Endodermal cell (in vitro differentiated cells): ENCODE measurements at regions not wholly inside any gene's neighbourhood (a gene's known extent, or its start where the extent isn't known, plus 50 kb on each side); places are given as distances from the start of the nearest gene placed in this dataset.

Source experiments
- DNase-seq: peaks from one replicate; pipeline ENCODE4 v3.0.0-alpha.2; 2017
- H3K27ac ChIP-seq: 2 replicates; pipeline ENCODE4 v1.5.1; 2013; ENCODE audit warnings: mild to moderate bottlenecking, low read depth, low read length, moderate library complexity
- H3K27me3 ChIP-seq: 2 replicates; pipeline ENCODE4 v1.6.1; 2013; ENCODE audit warnings: mild to moderate bottlenecking, low read length, moderate library complexity; ENCODE audit not compliant: insufficient read depth, control insufficient read depth, poor library complexity, severe bottlenecking
- H3K36me3 ChIP-seq: 2 replicates; pipeline ENCODE4 v1.7.0; 2013; ENCODE audit warnings: mild to moderate bottlenecking, low read length, moderate library complexity; ENCODE audit not compliant: control insufficient read depth, insufficient read depth
- H3K4me1 ChIP-seq: one replicate; pipeline ENCODE4 v1.7.0; 2013; ENCODE audit warnings: low read length; ENCODE audit not compliant: control insufficient read depth, insufficient read depth
- H3K4me3 ChIP-seq: 2 replicates; pipeline ENCODE4 v1.5.1; 2013; ENCODE audit warnings: mild to moderate bottlenecking, low read length, moderate library complexity
- H3K9ac ChIP-seq: 2 replicates; pipeline ENCODE4 v1.6.1; 2013; ENCODE audit warnings: mild to moderate bottlenecking, low read length, moderate library complexity; ENCODE audit not compliant: poor library complexity, severe bottlenecking; ENCODE audit errors: extremely low read depth
- H3K9me3 ChIP-seq: 2 replicates; pipeline ENCODE4 v1.6.1; 2013; ENCODE audit warnings: mild to moderate bottlenecking, low read length, moderate library complexity; ENCODE audit not compliant: control insufficient read depth
- H3K27ac Mint-ChIP-seq: 2 replicates; pipeline ENCODE4 v1.8.0; 2020; ENCODE audit warnings: mixed read lengths
- H3K27me3 Mint-ChIP-seq: 2 replicates; pipeline ENCODE4 v1.8.0; 2021; ENCODE audit warnings: mild to moderate bottlenecking, mixed read lengths; ENCODE audit not compliant: insufficient read depth
- H3K36me3 Mint-ChIP-seq: 2 replicates; pipeline ENCODE4 v1.8.0; 2020; ENCODE audit warnings: low read depth, mixed read lengths
- H3K4me1 Mint-ChIP-seq: 2 replicates; pipeline ENCODE4 v1.8.0; 2020; ENCODE audit warnings: mixed read lengths
- H3K4me3 Mint-ChIP-seq: 2 replicates; pipeline ENCODE4 v1.8.0; 2020; ENCODE audit warnings: mild to moderate bottlenecking, moderate library complexity, mixed read lengths
- H3K9me3 Mint-ChIP-seq: 2 replicates; pipeline ENCODE4 v1.8.0; 2020; ENCODE audit warnings: mild to moderate bottlenecking, mixed read lengths
- CTCF ChIP-seq: fragments of 200-600 bp; sonication (generic); conservative IDR thresholded peaks from 2 replicates; pipeline ENCODE4 v1.5.0; 2021; ENCODE audit warnings: antibody characterized with exemption, mild to moderate bottlenecking
- WGBS, 2 experiments: methylation state at CpG; one replicate each; pipeline versions ENCODE4 v1.1.5 to v1.1.7; 2013; ENCODE audit warnings: missing lambda C conversion rate in 2 of 2, mixed read lengths in 1 of 2; ENCODE audit not compliant: insufficient coverage in 1 of 2, insufficient read length in 1 of 2; 5-methylcytosine and 5-hydroxymethylcytosine counted together

- Mint-ChIP-seq H3K36me3 (no peaks in the 10 kb centered on the region), H3K4me1 (no peaks in the 10 kb centered on the region), H3K27me3 (no peaks in the 10 kb centered on the region), H3K27ac (no peak overlapping the region), H3K9me3 (no peaks in the 10 kb centered on the region), H3K4me3 (no peak overlapping the region)
- Histone ChIP-seq H3K4me1 (no peaks in the 10 kb centered on the region), H3K27me3 (no peaks in the 10 kb centered on the region), H3K9me3 (no peaks in the 10 kb centered on the region), H3K4me3 (no peak overlapping the region), H3K27ac (no peak overlapping the region), H3K9ac (no peak overlapping the region), H3K36me3 (no peaks in the 10 kb centered on the region)
- WGBS, 2 experiments, result 89 to 92% methylated on average over 5 to 10 of the region's 10 CpGs
- DNase-seq, result no peak
- TF ChIP-seq CTCF, result no peak
Observed at GRCh38 chr6:142637624-142638351, 307.2 kb downstream of the HIVEP2 start.

GRCh38 chr6:142642651-142643050 lies 302.3 kb downstream of the HIVEP2 start:
- Mint-ChIP-seq H3K4me1 (peaks cover 10% of the 10 kb centered on the region), H3K4me3 (no peak overlapping the region), H3K36me3 (no peaks in the 10 kb centered on the region), H3K9me3 (no peaks in the 10 kb centered on the region), H3K27me3 (no peaks in the 10 kb centered on the region), H3K27ac (no peak overlapping the region)
- no peak for TF ChIP-seq CTCF
- H3K27ac ChIP-seq, result no peak overlapping the region
- H3K4me1 ChIP-seq, result peaks cover 4% of the 10 kb centered on the region
- no peak overlapping the region for H3K4me3 ChIP-seq
- no peak for DNase-seq
- no peaks in the 10 kb centered on the region for H3K36me3 ChIP-seq
- no peaks in the 10 kb centered on the region for H3K9me3 ChIP-seq
- H3K9ac ChIP-seq, result no peak overlapping the region
- H3K27me3 ChIP-seq, result no peaks in the 10 kb centered on the region
- WGBS, 2 experiments, result 83 to 87% methylated on average over 1 of the region's 1 CpG

- H3K4me1 ChIP-seq, result peaks cover 8% of the 10 kb centered on the region
- no peak overlapping the region for H3K27ac ChIP-seq
- 77 to 100% methylated on average over 2 to 3 of the region's 3 CpGs for WGBS, 2 experiments
- no peak overlapping the region for H3K9ac ChIP-seq
- H3K27ac Mint-ChIP-seq, result no peak overlapping the region
- H3K27me3 Mint-ChIP-seq, result no peaks in the 10 kb centered on the region
- DNase-seq, result no peak
- H3K4me3 ChIP-seq, result no peak overlapping the region
- no peaks in the 10 kb centered on the region for H3K36me3 ChIP-seq
- TF ChIP-seq CTCF, result no peak
- H3K4me1 Mint-ChIP-seq, result peaks cover 23% of the 10 kb centered on the region
- H3K9me3 Mint-ChIP-seq, result no peaks in the 10 kb centered on the region
- H3K4me3 Mint-ChIP-seq, result no peak overlapping the region
- H3K36me3 Mint-ChIP-seq, result no peaks in the 10 kb centered on the region
- H3K27me3 ChIP-seq, result no peaks in the 10 kb centered on the region
- no peaks in the 10 kb centered on the region for H3K9me3 ChIP-seq
Observed at GRCh38 chr6:142644866-142645265, 300.1 kb downstream of the HIVEP2 start.
